Tibial nerve (tissue), 4 donors: ENCODE measurements at regions not wholly inside any gene's neighbourhood (a gene's known extent, or its start where the extent isn't known, plus 50 kb on each side); places are given as distances from the start of the nearest gene placed in this dataset.
"Not testable (repeated sequence)": the region's sequence is repeated elsewhere in the genome, so short reads cannot be mapped to it uniquely, and the experiment has no call there.

ENCODE experiments used
- DNase-seq, 2 donors: peaks; one replicate each; pipeline ENCODE4 v3.0.0-alpha.2; 2019; ENCODE audit warnings: low spot score in 2 of 2
- H3K27ac ChIP-seq, 4 donors: fragments of 200-600 bp; sonication (generic) in 3 of 4; one replicate each; pipeline ENCODE4 v1.5.1; 2017 to 2019; ENCODE audit warnings: mild to moderate bottlenecking in 1 of 4
- H3K27me3 ChIP-seq, 2 donors: fragments of 200-600 bp; sonication (generic) in 1 of 2; one replicate each; pipeline versions ENCODE4 v1.5.1 to v1.6.0; 2017 to 2019
- H3K36me3 ChIP-seq, 3 donors: fragments of 200-600 bp; sonication (generic); one replicate each; pipeline ENCODE4 v1.5.1; 2018 to 2019
- H3K4me1 ChIP-seq, 4 donors: fragments of 200-600 bp; sonication (generic) in 3 of 4; one replicate each; pipeline ENCODE4 v1.5.1; 2017 to 2019
- H3K4me3 ChIP-seq, 4 donors: fragments of 200-600 bp; sonication (generic) in 3 of 4; one replicate each; pipeline ENCODE4 v1.5.1; 2017 to 2019; ENCODE audit warnings: mild to moderate bottlenecking in 1 of 4, moderate library complexity in 1 of 4
- H3K9me3 ChIP-seq, 4 donors: fragments of 200-600 bp; sonication (generic) in 3 of 4; one replicate each; pipeline ENCODE4 v1.5.1; 2017 to 2019
- EP300 ChIP-seq, 2 donors: sonication (generic); formaldehyde crosslinking; IDR thresholded peaks; one replicate each; pipeline ENCODE4 v1.6.1; 2017; ENCODE audit warnings: antibody characterized with exemption in 2 of 2, mild to moderate bottlenecking in 1 of 2
- POLR2A ChIP-seq, 2 donors: fragments of 450-650 bp; IDR thresholded peaks; one replicate each; pipeline ENCODE4 v1.6.1; 2017; ENCODE audit warnings: antibody characterized with exemption in 2 of 2, mild to moderate bottlenecking in 2 of 2, moderate library complexity in 2 of 2
- WGBS, 2 donors: methylation state at CpG; one replicate each; pipeline ENCODE4 v1.1.5; 2018; 5-methylcytosine and 5-hydroxymethylcytosine counted together
- TF ChIP-seq, protein P1 (sequence below), 5 experiments: fragments of 200-600 bp in 3 of 5; fragments of 450-650 bp in 2 of 5; sonication (generic) in 3 of 5; IDR thresholded peaks; one replicate each; pipeline ENCODE4 v1.5.1; 2016 to 2019; ENCODE audit warnings: antibody characterized with exemption in 5 of 5, mild to moderate bottlenecking in 3 of 5, moderate library complexity in 2 of 5

DNA sequence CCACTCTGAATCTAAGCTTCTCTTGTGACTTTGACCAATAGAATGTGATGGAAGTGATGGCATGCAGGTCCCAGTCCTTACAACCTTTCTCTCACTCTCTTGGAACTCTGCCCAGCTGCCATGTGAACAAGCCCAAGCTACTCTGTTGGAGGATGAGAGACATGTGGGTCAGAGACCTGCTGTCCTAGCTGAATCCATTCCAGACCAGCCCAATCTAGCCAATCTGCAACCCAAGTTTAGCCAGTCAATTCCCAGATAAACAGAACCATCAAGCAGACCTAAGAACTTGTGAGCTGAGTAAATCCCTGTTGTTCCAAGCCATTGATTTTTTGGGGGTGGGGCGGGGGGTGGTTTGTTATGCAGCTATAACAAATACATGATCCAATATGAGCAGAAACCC lies 69.2 kb upstream of the GRK3 start:
- Histone ChIP-seq H3K9me3 (no peaks in the 10 kb centered on the region), H3K4me3 (no peak overlapping the region), H3K4me1 (no peaks in the 10 kb centered on the region), H3K36me3 (peaks cover 0 to 7% (median under 1%) of the 10 kb centered on the region in 3 donors), H3K27me3 (no peaks in the 10 kb centered on the region), H3K27ac (no peak overlapping the region)
- no peak for DNase-seq
- WGBS, 2 donors = 92 to 95% methylated on average over 1 of the region's 1 CpG
- no peak for TF ChIP-seq POLR2A (IDR thresholded peaks at IDR 0.05)
- TF ChIP-seq, protein P1, sequence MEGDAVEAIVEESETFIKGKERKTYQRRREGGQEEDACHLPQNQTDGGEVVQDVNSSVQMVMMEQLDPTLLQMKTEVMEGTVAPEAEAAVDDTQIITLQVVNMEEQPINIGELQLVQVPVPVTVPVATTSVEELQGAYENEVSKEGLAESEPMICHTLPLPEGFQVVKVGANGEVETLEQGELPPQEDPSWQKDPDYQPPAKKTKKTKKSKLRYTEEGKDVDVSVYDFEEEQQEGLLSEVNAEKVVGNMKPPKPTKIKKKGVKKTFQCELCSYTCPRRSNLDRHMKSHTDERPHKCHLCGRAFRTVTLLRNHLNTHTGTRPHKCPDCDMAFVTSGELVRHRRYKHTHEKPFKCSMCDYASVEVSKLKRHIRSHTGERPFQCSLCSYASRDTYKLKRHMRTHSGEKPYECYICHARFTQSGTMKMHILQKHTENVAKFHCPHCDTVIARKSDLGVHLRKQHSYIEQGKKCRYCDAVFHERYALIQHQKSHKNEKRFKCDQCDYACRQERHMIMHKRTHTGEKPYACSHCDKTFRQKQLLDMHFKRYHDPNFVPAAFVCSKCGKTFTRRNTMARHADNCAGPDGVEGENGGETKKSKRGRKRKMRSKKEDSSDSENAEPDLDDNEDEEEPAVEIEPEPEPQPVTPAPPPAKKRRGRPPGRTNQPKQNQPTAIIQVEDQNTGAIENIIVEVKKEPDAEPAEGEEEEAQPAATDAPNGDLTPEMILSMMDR (IDR thresholded peaks at IDR 0.05) = no peak

DNA sequence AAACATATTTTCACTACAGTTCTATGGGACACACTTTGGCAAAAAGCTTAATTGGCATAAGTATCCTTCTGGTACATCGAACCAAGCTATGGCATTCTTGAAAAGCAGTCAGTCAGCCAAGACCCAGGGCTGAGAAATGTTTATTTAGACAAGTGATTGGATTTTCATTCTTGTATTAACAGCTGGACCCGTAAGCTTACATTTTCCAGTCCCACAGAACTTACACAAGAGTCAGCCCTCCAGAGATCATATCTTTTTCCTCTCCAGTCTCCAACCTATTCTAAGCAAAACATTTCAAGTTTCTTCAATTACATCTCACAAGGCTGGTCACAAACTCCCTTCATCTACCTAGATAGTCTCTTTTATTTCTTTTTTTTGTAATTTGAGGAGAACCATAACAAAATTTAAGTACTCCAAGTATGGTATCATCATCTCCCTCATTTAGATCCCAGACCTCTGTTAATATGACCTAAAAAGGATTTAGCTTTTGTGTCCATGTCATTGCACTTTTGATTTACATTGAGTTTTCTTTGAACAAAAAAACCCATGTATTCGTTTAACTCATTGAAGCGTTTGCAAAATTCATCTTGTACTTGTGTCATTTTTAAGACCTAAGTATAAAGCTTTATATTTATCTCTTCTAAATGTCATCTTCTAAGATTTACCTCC lies 67.9 kb upstream of the GRK3 start:
- Histone ChIP-seq H3K36me3 (no peaks in the 10 kb centered on the region), H3K9me3 (no peaks in the 10 kb centered on the region), H3K27ac (no peak overlapping the region), H3K27me3 (no peaks in the 10 kb centered on the region), H3K4me1 (no peaks in the 10 kb centered on the region), H3K4me3 (no peak overlapping the region)
- TF ChIP-seq, protein P1 (IDR thresholded peaks at IDR 0.05) = no peak
- no peak for TF ChIP-seq EP300 (IDR thresholded peaks at IDR 0.05)
- TF ChIP-seq POLR2A (IDR thresholded peaks at IDR 0.05) = no peak
- no peak for DNase-seq
- 79 to 83% methylated on average over 4 of the region's 4 CpGs for WGBS, 2 donors

DNA sequence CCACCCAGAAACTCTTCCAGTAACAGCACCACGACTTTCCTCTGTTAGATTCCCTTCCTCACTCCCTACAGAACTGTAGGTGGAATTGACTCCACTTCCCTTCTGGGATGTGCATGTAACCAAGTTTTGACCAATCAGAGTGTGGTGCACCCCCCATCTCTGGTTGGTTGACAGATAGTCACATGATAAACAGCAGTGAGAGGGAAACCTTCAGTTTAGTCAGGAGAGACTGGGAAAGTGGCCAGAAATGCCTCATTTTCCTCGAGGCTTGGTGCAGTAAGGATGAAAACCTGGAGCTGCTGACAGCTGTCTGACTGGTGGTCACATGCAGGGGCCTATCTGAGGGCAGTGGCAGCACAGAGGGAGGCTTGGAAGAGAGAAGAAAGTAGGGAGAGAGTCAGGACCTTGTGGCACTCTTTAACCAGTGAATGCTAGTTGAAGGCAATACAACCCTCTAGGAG lies 67.3 kb upstream of the GRK3 start:
- Histone ChIP-seq H3K27ac (no peak overlapping the region), H3K27me3 (no peaks in the 10 kb centered on the region), H3K36me3 (no peaks in the 10 kb centered on the region), H3K9me3 (no peaks in the 10 kb centered on the region), H3K4me3 (no peak overlapping the region), H3K4me1 (no peaks in the 10 kb centered on the region)
- no peak for TF ChIP-seq EP300 (IDR thresholded peaks at IDR 0.05)
- TF ChIP-seq, protein P1 (IDR thresholded peaks at IDR 0.05) = no peak
- TF ChIP-seq POLR2A (IDR thresholded peaks at IDR 0.05) = no peak
- no peak for DNase-seq
- WGBS, 2 donors = 37 to 45% methylated on average over 2 of the region's 2 CpGs

DNA sequence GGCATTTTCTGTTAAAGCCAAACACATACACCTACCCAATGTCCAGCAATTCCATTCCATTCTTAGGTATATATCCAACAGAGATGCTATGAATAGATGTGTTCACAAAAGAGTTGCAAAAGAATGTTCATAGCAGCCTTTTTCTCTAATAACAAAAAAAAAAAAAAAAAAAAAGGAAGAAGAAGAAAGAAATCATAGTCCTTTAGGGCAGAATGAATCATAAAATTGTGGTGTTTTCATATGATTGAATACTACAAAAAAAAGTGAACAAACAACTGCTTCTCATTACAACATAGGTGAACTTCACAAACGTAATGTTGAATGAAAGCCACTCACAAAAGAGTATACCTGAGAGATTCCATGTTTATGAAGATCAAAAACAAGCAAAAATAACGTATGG lies 66.8 kb upstream of the GRK3 start:
- DNase-seq = no peak
- H3K9me3 ChIP-seq = no peaks in the 10 kb centered on the region
- H3K27me3 ChIP-seq = no peaks in the 10 kb centered on the region
- H3K4me1 ChIP-seq = no peaks in the 10 kb centered on the region
- no peak overlapping the region for H3K4me3 ChIP-seq
- H3K36me3 ChIP-seq = no peaks in the 10 kb centered on the region
- 86 to 95% methylated on average over 2 of the region's 2 CpGs for WGBS, 2 donors
- TF ChIP-seq POLR2A (IDR thresholded peaks at IDR 0.05) (no peak), EP300 (IDR thresholded peaks at IDR 0.05) (no peak)
- TF ChIP-seq, protein P1 (IDR thresholded peaks at IDR 0.05) = no peak
- no peak overlapping the region for H3K27ac ChIP-seq

DNA sequence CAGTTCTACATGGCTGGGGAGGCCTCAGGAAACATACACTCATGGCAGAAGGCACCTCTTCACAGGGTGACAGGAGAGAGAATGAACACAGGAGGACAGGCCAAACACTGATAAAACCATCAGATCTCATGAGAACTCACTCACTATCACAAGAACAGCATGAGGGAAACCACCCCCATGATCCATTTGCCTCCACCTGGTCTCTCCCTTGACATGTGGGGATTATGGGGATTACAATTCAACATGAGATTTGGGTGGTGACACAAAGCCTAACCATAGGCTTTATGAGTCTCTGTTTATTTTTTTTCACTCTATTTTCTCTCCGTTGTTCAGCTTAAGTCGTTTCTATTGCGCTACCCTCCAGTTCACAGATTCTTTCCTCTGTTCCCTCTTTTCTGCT lies 63.8 kb upstream of the GRK3 start:
- WGBS, 2 donors = 73 to 94% methylated on average over 3 of the region's 3 CpGs
- not testable (repeated sequence) for H3K9me3 ChIP-seq, DNase-seq, H3K27ac ChIP-seq, H3K4me1 ChIP-seq, H3K27me3 ChIP-seq, H3K36me3 ChIP-seq, H3K4me3 ChIP-seq

DNA sequence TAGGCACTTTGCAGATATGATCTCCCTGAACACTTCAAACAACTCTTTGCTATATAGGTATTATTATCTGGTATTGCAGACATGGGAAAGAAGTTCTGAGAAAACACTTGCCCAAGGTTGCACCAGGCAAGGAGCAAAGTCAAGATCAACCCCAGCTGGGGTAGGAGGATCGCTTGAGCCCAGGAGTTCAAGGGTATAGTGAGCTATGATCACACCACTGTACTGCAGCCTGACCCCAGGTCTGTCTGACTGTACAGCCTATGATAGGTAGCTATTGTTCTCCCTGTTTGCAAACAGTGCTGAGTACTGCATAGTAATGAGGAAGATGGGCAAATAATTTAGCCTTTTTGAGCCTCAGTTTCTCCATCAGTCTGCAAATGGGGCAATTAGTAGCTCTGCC lies 60.5 kb upstream of the GRK3 start:
- 67 to 80% methylated on average over 1 of the region's 1 CpG for WGBS, 2 donors
- not testable (repeated sequence) for H3K27ac ChIP-seq, H3K36me3 ChIP-seq, H3K4me3 ChIP-seq, H3K9me3 ChIP-seq, H3K27me3 ChIP-seq, DNase-seq, H3K4me1 ChIP-seq
